HG03064 (cell line): ENCODE measurements at regions not wholly inside any gene's neighbourhood (a gene's known extent, or its start where the extent isn't known, plus 50 kb on each side); places are given as distances from the start of the nearest gene placed in this dataset.

Experiments used
- ATAC-seq: cut with Tn5 transposase; IDR thresholded peaks from one replicate; pipeline ENCODE4 v1.9.1; 2021; ENCODE audit warnings: low read depth; ENCODE audit not compliant: unreplicated experiment

GRCh38 chr2:138104071-138104470 lies 139.8 kb downstream of the HNMT start:
- no peak for ATAC-seq

GRCh38 chr2:138105358-138105757 lies 141.1 kb downstream of the HNMT start:
- no peak for ATAC-seq

- no peak for ATAC-seq
Measured at GRCh38 chr2:138106606-138107005, 142.3 kb downstream of the HNMT start.

- ATAC-seq = no peak
Measured at GRCh38 chr2:138107288-138107687, 143.0 kb downstream of the HNMT start.

GRCh38 chr2:138110453-138111083 lies 146.3 kb downstream of the HNMT start:
- ATAC-seq = no peak

- ATAC-seq = no peak
Measured at GRCh38 chr2:138112536-138112935, 148.3 kb downstream of the HNMT start.

- no peak for ATAC-seq
Measured at GRCh38 chr2:138113871-138114525, 149.7 kb downstream of the HNMT start.

- ATAC-seq = no peak
Measured at GRCh38 chr2:138115666-138116065, 151.4 kb downstream of the HNMT start.

DNA sequence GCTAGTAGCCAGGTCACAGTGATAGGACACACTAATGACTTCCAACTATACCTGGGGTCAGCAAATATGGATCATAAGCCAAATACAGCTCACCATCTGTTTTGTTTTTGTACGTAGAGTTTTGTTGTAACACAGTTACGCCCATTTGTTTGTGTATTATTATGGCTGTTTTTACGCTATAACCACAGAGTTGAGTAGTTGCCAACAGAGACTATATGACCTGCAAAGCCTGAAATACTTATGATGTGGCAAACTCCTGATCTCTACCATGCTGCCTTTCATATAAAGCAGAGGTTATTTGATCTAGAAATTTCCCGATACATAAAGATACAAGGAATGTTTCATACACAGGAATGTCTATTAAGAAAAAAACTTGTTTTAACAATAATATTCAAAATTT lies 152.2 kb downstream of the HNMT start:
- no peak for ATAC-seq

GRCh38 chr2:138121666-138122661 lies 157.7 kb downstream of the HNMT start:
- no peak for ATAC-seq

DNA sequence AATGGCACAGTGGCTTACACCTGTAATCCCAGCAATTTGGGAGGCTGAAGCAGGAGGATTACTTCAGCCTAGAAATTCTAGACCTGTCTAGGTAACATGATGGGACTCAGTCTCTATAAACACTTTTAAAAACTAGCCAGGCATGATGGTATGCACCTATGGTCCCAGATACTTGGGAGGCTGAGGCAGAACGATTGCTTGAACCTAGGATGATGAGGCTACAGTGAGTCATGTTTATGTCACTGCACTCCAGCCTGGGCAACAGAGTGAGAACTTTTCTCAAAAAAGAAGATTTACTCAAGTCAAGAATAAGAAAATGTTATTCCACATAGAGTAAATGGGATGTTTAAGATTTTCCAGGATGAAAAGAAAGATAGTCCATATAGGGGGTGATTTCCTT lies 158.6 kb downstream of the HNMT start:
- no peak for ATAC-seq

DNA sequence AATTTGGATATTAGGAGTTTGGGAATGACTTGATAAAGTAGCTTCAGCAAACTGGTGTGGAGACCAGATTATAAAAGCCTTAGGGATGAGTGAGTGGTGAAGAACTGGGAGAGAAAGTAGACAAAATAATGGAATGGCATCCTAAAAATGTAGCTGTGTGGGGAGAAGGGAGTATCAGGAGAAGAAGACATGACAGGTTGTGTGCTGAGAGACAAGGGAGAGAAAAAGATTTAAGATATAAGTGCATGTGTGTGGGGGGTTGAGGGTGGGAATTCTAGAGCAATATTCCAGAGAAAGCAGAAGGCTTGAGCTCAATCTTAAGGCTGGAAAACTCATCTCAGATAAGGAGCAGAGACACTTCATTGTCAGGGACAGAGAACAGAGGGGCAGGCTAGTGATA lies 159.5 kb downstream of the HNMT start:
- ATAC-seq = no peak

GRCh38 chr2:138124521-138124920 lies 160.2 kb downstream of the HNMT start:
- no peak for ATAC-seq

DNA sequence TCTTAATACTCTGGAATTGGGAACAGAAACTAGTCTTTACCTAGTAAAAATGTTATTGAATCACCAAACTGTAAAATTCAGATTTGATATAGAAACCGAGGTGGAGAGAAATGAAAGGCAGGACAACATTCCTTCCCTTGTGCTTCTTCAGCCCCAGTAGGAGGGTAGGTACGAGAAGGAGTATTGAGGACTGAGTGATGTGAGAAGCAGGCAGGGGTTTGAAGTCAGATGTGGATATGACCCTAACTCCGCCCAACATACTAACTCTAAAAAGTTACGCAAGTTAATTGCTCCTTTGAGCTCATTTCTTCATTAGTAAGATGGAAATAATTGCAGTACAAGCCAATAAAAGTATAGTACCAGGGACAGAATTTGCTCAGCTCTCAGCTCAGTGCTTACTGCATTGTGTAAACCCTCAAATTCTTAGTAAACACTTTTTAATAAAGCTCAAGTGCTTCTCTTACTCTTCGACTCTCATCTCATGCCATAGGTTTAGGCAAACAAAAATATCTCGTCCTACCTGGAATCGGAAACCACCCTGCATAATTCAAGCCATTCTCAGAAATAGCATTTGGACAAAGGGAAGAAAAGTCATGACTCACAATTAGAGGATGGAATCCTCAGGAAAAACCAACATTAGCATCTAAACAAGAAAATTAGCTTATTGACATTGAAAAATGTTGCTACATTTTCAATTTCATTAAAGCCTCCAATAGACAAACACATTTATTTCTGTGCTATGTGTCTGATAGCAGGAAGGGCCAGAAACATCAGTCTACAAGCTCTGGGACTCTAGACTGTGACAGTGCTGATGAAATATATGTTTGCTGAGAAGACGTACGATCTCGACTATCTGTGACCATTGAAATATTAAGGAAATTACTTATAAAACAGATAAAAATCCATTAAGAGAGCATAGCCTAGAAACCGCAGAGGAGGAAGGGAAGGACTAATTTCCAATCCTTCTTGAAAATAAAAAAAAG lies 161.3 kb downstream of the HNMT start:
- no peak for ATAC-seq

DNA sequence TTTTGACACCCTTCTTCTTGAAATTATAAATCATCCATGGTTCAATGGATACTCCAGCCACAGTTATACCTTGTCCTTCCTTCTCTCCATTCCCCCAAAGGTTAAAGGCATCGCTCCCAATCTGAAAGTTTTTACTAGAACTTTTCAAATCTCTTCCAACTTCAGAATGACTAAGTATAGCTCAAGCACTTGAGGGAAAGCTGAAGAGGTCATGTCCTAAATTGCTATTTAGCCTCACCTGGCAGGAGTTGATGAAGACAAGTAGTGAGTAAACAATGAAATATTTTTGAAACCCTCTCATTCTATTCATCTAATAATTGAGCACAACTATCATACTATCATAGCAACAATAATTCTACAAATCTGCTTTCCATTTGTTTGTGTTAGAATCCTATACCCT lies 167.8 kb downstream of the HNMT start:
- ATAC-seq = no peak

- no peak for ATAC-seq
Measured at GRCh38 chr2:138137949-138138348, 173.7 kb downstream of the HNMT start.

DNA sequence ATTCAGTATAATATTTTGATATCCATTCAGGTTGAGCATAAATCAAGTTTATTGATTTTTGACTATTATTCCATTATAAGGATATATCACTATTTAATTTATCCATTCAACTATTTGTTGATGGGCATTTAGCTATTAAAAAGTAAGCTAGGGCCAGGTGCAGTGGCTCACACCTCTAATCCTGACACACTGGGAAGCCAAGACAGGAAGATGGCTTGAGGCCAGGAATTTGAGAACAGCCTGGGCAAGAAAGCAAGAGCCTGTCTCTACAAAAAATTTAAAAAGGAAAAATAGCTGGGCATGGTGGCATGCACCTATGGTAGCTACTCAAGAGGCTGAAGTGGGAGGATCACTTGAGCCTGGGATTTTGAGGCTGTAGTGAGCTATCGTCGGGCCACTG lies 183.5 kb downstream of the HNMT start:
- no peak for ATAC-seq

GRCh38 chr2:138155304-138155703 lies 191.0 kb downstream of the HNMT start:
- ATAC-seq = no peak

DNA sequence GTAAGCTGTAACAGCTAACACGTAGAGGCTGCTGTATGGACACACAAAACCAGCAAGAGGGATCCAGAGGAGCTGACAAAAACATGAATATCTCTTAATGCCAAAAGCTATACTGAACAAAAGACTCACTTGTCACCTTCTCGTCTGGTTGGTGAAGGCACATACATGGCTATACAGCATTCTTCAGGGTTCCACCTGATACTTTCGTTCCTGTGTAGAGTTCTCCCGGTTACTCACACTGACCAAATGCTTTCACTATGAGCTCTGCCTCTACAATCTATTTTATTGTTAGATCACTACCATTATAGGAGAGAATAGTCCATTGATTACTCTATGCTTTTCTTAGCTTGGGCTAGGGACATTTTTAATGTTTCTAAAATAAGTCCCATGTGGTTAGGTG lies 193.1 kb downstream of the HNMT start:
- no peak for ATAC-seq

DNA sequence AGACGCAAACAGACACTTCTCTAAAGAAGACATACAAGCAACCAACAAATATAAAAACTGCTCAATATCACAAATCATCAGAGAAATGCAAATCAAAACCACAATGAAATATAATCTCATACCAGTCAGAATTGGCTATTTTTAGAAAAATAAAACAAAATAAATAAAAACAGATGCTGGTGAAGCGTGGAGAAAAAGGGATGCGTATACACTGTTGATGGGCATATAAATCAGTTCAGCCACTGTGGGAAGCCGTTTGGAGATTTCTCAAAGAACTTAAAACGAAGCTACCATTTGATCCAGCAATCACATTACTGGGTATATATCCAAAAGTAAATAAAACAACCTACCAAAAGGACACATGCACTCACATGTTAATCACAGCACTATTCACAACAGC lies 206.2 kb downstream of the HNMT start:
- ATAC-seq = no peak
